Prostate gland (tissue), 2 donors: ENCODE measurements at regions not wholly inside any gene's neighbourhood (a gene's known extent, or its start where the extent isn't known, plus 50 kb on each side); places are given as distances from the start of the nearest gene placed in this dataset.

ENCODE experiments used
- DNase-seq: peaks from one replicate; pipeline ENCODE4 v3.0.0-alpha.2; 2019; ENCODE audit warnings: low spot score
- H3K27ac ChIP-seq, 2 donors: fragments of 200-600 bp; sonication (generic); 2 replicates each; pipeline ENCODE4 v1.5.1; 2017 to 2019
- H3K27me3 ChIP-seq: fragments of 200-600 bp; sonication (generic); replicated peaks from 2 replicates; pipeline ENCODE4 v1.5.1; 2019; ENCODE audit not compliant: insufficient read depth
- H3K36me3 ChIP-seq, 2 donors: fragments of 200-600 bp; sonication (generic); 1 replicate in 1 of 2; 2 replicates in 1 of 2; pipeline versions ENCODE4 v1.5.1 to v1.8.1; 2017 to 2019
- H3K4me1 ChIP-seq: fragments of 200-600 bp; sonication (generic); replicated peaks from 2 replicates; pipeline ENCODE4 v1.5.1; 2019
- H3K4me3 ChIP-seq, 2 donors: fragments of 200-600 bp; sonication (generic); 2 replicates each; pipeline ENCODE4 v1.5.1; 2017 to 2019
- H3K9me3 ChIP-seq: fragments of 200-600 bp; sonication (generic); 2 replicates; pipeline ENCODE4 v1.5.1; 2017
- POLR2A ChIP-seq: fragments of 450-650 bp; IDR thresholded peaks from one replicate; pipeline ENCODE4 v1.6.1; 2016; ENCODE audit warnings: antibody characterized with exemption, mild to moderate bottlenecking
- POLR2AphosphoS5 ChIP-seq: sonication (generic); formaldehyde crosslinking; IDR thresholded peaks from one replicate; pipeline ENCODE4 v1.6.1; 2017; ENCODE audit warnings: antibody characterized with exemption
- WGBS: methylation state at CpG from one replicate; pipeline ENCODE4 v1.1.5; 2018; 5-methylcytosine and 5-hydroxymethylcytosine counted together
- intact Hi-C: fragments of 100-400 bp; cut with DNase I; formaldehyde crosslinking; loops from one replicate; pipeline ENCODE4 v1.14.2; 2022
- TF ChIP-seq, protein P1 (sequence below), 4 experiments: fragments of 200-600 bp in 2 of 4; fragments of 450-650 bp in 2 of 4; sonication (generic) in 2 of 4; IDR thresholded peaks; 1 replicate in 3 of 4; 2 replicates in 1 of 4; pipeline ENCODE4 v1.5.1; 2016 to 2019; ENCODE audit warnings: antibody characterized with exemption in 4 of 4, mild to moderate bottlenecking in 2 of 4, moderate library complexity in 2 of 4

GRCh38 chr2:10183146-10183675, 60.7 kb downstream of the RRM2 start:
- Histone ChIP-seq H3K9me3 (no peaks in the 10 kb centered on the region), H3K36me3 (no peaks in the 10 kb centered on the region), H3K27me3 (no peaks in the 10 kb centered on the region), H3K27ac (no peak overlapping the region), H3K4me1 (no peaks in the 10 kb centered on the region), H3K4me3 (no peak overlapping the region)
- 86% methylated on average over 7 of the region's 7 CpGs for WGBS
- intact Hi-C loops, result no loop called here
- no peak for TF ChIP-seq POLR2A
- TF ChIP-seq, protein P1, sequence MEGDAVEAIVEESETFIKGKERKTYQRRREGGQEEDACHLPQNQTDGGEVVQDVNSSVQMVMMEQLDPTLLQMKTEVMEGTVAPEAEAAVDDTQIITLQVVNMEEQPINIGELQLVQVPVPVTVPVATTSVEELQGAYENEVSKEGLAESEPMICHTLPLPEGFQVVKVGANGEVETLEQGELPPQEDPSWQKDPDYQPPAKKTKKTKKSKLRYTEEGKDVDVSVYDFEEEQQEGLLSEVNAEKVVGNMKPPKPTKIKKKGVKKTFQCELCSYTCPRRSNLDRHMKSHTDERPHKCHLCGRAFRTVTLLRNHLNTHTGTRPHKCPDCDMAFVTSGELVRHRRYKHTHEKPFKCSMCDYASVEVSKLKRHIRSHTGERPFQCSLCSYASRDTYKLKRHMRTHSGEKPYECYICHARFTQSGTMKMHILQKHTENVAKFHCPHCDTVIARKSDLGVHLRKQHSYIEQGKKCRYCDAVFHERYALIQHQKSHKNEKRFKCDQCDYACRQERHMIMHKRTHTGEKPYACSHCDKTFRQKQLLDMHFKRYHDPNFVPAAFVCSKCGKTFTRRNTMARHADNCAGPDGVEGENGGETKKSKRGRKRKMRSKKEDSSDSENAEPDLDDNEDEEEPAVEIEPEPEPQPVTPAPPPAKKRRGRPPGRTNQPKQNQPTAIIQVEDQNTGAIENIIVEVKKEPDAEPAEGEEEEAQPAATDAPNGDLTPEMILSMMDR (IDR thresholded peaks at IDR 0.05), result no peak
- no peak for TF ChIP-seq POLR2AphosphoS5
- no peak for DNase-seq

GRCh38 chr2:10184421-10184820, 61.9 kb downstream of the RRM2 start:
- no peak overlapping the region for H3K27ac ChIP-seq
- intact Hi-C loops, result no loop called here
- TF ChIP-seq POLR2AphosphoS5 (no peak), POLR2A (no peak)
- TF ChIP-seq, protein P1 (IDR thresholded peaks at IDR 0.05), result no peak
- 74% methylated on average over 6 of the region's 6 CpGs for WGBS
- H3K9me3 ChIP-seq, result no peaks in the 10 kb centered on the region
- no peaks in the 10 kb centered on the region for H3K4me1 ChIP-seq
- H3K36me3 ChIP-seq, result no peaks in the 10 kb centered on the region
- DNase-seq, result no peak
- H3K4me3 ChIP-seq, result no peak overlapping the region
- no peaks in the 10 kb centered on the region for H3K27me3 ChIP-seq

- 32% methylated on average over 8 of the region's 8 CpGs for WGBS
Observed at GRCh38 chr2:10185046-10185445, 62.5 kb downstream of the RRM2 start.

GRCh38 chr2:10185755-10186154, 63.2 kb downstream of the RRM2 start:
- WGBS, result 77% methylated on average over 4 of the region's 4 CpGs
- DNase-seq, result no peak
- H3K9me3 ChIP-seq, result no peaks in the 10 kb centered on the region
- no peaks in the 10 kb centered on the region for H3K36me3 ChIP-seq
- no peak for TF ChIP-seq POLR2AphosphoS5
- TF ChIP-seq POLR2A, result no peak
- TF ChIP-seq, protein P1 (IDR thresholded peaks at IDR 0.05), result no peak
- H3K27ac ChIP-seq, result no peak overlapping the region
- H3K4me1 ChIP-seq, result no peaks in the 10 kb centered on the region
- H3K27me3 ChIP-seq, result no peaks in the 10 kb centered on the region
- intact Hi-C loops, result no loop called here
- no peak overlapping the region for H3K4me3 ChIP-seq

More at GRCh38 chr2:10185046-10185445, 62.5 kb downstream of the RRM2 start:
- no peaks in the 10 kb centered on the region for H3K27me3 ChIP-seq
- H3K36me3 ChIP-seq, result no peaks in the 10 kb centered on the region
- intact Hi-C loops, result no loop called here
- no peaks in the 10 kb centered on the region for H3K9me3 ChIP-seq
- no peak for TF ChIP-seq POLR2A
- TF ChIP-seq POLR2AphosphoS5, result no peak
- TF ChIP-seq, protein P1 (IDR thresholded peaks at IDR 0.05), result no peak
- H3K27ac ChIP-seq, result no peak overlapping the region
- no peak overlapping the region for H3K4me3 ChIP-seq
- no peaks in the 10 kb centered on the region for H3K4me1 ChIP-seq
- DNase-seq, result no peak

DNA sequence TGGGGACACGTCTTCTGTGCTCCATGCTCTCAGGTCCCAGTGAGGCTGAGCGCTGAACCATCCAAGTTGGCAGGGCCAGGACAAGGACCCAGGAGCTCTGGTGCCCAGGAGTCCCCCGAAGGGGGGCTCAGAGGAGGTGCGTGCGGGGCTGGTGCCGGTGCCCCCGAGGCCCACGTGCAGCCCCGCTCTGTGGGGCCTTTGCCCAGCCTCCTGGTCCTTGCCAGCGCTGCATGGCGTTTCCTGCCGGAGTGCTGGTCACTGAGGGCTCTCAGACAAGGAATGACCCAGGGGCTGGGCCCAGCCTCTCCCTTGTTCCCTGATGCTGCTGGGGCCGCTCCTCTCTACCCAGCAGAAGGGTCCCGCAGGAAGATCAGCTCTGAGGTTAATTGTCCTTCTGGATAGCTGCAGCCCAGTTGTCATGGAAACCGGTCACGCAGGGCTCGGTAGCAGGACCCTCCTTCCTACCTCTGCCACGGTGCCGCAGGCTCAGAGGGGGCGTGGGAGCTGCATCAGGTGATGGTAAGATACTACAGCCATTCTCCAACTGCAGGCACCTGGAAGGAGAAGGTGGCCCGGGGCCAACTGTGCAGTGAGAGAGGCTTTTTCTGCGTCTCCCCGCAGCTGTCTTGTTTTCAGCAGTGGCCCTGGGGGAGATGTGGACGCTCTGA, 64.5 kb downstream of the RRM2 start:
- DNase-seq, result no peak
- Histone ChIP-seq H3K27me3 (no peaks in the 10 kb centered on the region), H3K4me3 (no peak overlapping the region), H3K9me3 (no peaks in the 10 kb centered on the region), H3K36me3 (no peaks in the 10 kb centered on the region), H3K27ac (no peak overlapping the region), H3K4me1 (no peaks in the 10 kb centered on the region)
- intact Hi-C loops, result no loop called here
- no peak for TF ChIP-seq POLR2A
- TF ChIP-seq, protein P1 (IDR thresholded peaks at IDR 0.05), result no peak
- TF ChIP-seq POLR2AphosphoS5, result no peak
- 79% methylated on average over 24 of the region's 24 CpGs for WGBS
